ENCODE measurements at regions not wholly inside any gene's neighbourhood (a gene's known extent, or its start where the extent isn't known, plus 50 kb on each side); places are given as distances from the start of the nearest gene placed in this dataset.

GRCh38 chr16:79932572-79932971 lies 332.0 kb upstream of the MAF start:
- CTCF ChIA-PET, result interaction anchor here (0.7 to 1.9 kb wide), 2 partner anchors 10 to 29 kb away, joined by 3 to 5 read pairs; no protein-coding TSS in a partner anchor

GRCh38 chr16:79931721-79932120 lies 331.2 kb upstream of the MAF start:
- no peak for TF ChIP-seq CTCF (IDR thresholded peaks at IDR 0.05; ENCODE audit: unreplicated experiment)
- H3K36me3 Mint-ChIP-seq (ENCODE audit: insufficient read depth, unreplicated experiment), result no peaks in the 10 kb centered on the region
- H3K4me1 Mint-ChIP-seq (ENCODE audit: insufficient read depth, unreplicated experiment), result no peaks in the 10 kb centered on the region
- peaks cover 10% of the 10 kb centered on the region for H3K9me3 Mint-ChIP-seq (ENCODE audit: unreplicated experiment)
- no peak for DNase-seq (ENCODE audit: unreplicated experiment)
- no TSS peak for BruUV-seq (replicated peaks)
- no peak overlapping the region for H3K27ac Mint-ChIP-seq (ENCODE audit: low read depth, unreplicated experiment)
- intact Hi-C loops (cut with micrococcal nuclease), result no loop called here
- H3K27me3 Mint-ChIP-seq (ENCODE audit: insufficient read depth, unreplicated experiment), result no peaks in the 10 kb centered on the region
- no peak overlapping the region for H3K4me3 Mint-ChIP-seq (ENCODE audit: unreplicated experiment)
- POLR2A ChIA-PET, result no interaction called here
- CTCF ChIA-PET, result interaction anchor here (1.9 kb wide), 1 partner anchor 30 kb away, joined by 5 read pairs; no protein-coding TSS in a partner anchor

More at GRCh38 chr16:79932572-79932971, 332.0 kb upstream of the MAF start:
- H3K36me3 Mint-ChIP-seq (ENCODE audit: insufficient read depth, unreplicated experiment), result no peaks in the 10 kb centered on the region
- H3K27ac Mint-ChIP-seq (ENCODE audit: low read depth, unreplicated experiment), result no peak overlapping the region
- H3K27me3 Mint-ChIP-seq (ENCODE audit: insufficient read depth, unreplicated experiment), result peaks cover 4% of the 10 kb centered on the region
- no peak overlapping the region for H3K4me3 Mint-ChIP-seq (ENCODE audit: unreplicated experiment)
- peak; percentile 4 for DNase-seq (ENCODE audit: unreplicated experiment)
- H3K4me1 Mint-ChIP-seq (ENCODE audit: insufficient read depth, unreplicated experiment), result no peaks in the 10 kb centered on the region
- intact Hi-C loops (cut with micrococcal nuclease), result no loop called here
- POLR2A ChIA-PET, result interaction anchor here (0.7 to 1.1 kb wide), 2 partner anchors 73 to 279 kb away, joined by 4 read pairs; no protein-coding TSS in a partner anchor
- no TSS peak for BruUV-seq (replicated peaks)
- no peak for TF ChIP-seq CTCF (IDR thresholded peaks at IDR 0.05; ENCODE audit: unreplicated experiment)
- H3K9me3 Mint-ChIP-seq (ENCODE audit: unreplicated experiment), result peaks cover 10% of the 10 kb centered on the region

GRCh38 chr16:79929260-79929965 lies 328.9 kb upstream of the MAF start:
- Mint-ChIP-seq H3K27me3 (ENCODE audit: insufficient read depth, unreplicated experiment) (no peaks in the 10 kb centered on the region), H3K4me1 (ENCODE audit: insufficient read depth, unreplicated experiment) (no peaks in the 10 kb centered on the region), H3K4me3 (ENCODE audit: unreplicated experiment) (no peak overlapping the region), H3K9me3 (ENCODE audit: unreplicated experiment) (peaks cover 10% of the 10 kb centered on the region), H3K27ac (ENCODE audit: low read depth, unreplicated experiment) (no peak overlapping the region), H3K36me3 (ENCODE audit: insufficient read depth, unreplicated experiment) (no peaks in the 10 kb centered on the region)
- POLR2A ChIA-PET, result interaction anchor here (0.6 kb wide), 1 partner anchor 22 kb away, joined by 4 read pairs; no protein-coding TSS in a partner anchor
- TF ChIP-seq CTCF (IDR thresholded peaks at IDR 0.05; ENCODE audit: unreplicated experiment), result no peak
- CTCF ChIA-PET, result no interaction called here
- DNase-seq (ENCODE audit: unreplicated experiment), result no peak
- BruUV-seq (replicated peaks), result no TSS peak
- intact Hi-C loops (cut with micrococcal nuclease), result no loop called here

- Mint-ChIP-seq H3K36me3 (ENCODE audit: insufficient read depth, unreplicated experiment) (no peaks in the 10 kb centered on the region), H3K4me1 (ENCODE audit: insufficient read depth, unreplicated experiment) (no peaks in the 10 kb centered on the region), H3K27me3 (ENCODE audit: insufficient read depth, unreplicated experiment) (no peaks in the 10 kb centered on the region), H3K4me3 (ENCODE audit: unreplicated experiment) (no peak overlapping the region), H3K27ac (ENCODE audit: low read depth, unreplicated experiment) (no peak overlapping the region), H3K9me3 (ENCODE audit: unreplicated experiment) (peaks cover 10% of the 10 kb centered on the region)
- no TSS peak for BruUV-seq (replicated peaks)
- TF ChIP-seq CTCF (IDR thresholded peaks at IDR 0.05; ENCODE audit: unreplicated experiment), result no peak
- CTCF ChIA-PET, result no interaction called here
- intact Hi-C loops (cut with micrococcal nuclease), result no loop called here
- POLR2A ChIA-PET, result interaction anchor here (0.9 kb wide), 1 partner anchor 29 kb away, joined by 3 read pairs; no protein-coding TSS in a partner anchor
- no peak for DNase-seq (ENCODE audit: unreplicated experiment)
Observed at GRCh38 chr16:79928142-79928873, 327.8 kb upstream of the MAF start.

All from MCF 10A (cell line).